ENCODE measurements at regions not wholly inside any gene's neighbourhood (a gene's known extent, or its start where the extent isn't known, plus 50 kb on each side); places are given as distances from the start of the nearest gene placed in this dataset.
"Not testable (repeated sequence)": the region's sequence is repeated elsewhere in the genome, so short reads cannot be mapped to it uniquely, and the experiment has no call there.

GRCh38 chr4:107436471-107436870 lies 283.6 kb downstream of the PAPSS1 start:
- TF ChIP-seq CTCF (IDR thresholded peaks at IDR 0.05; ENCODE audit: insufficient read depth, low read length); POLR2AphosphoS5 (IDR thresholded peaks at IDR 0.05; ENCODE audit: low read depth); REST (IDR thresholded peaks at IDR 0.05; ENCODE audit: insufficient replicate concordance, low read depth): not testable (repeated sequence)
